Fibroblast of pulmonary artery (primary cell): ENCODE measurements at regions not wholly inside any gene's neighbourhood (a gene's known extent, or its start where the extent isn't known, plus 50 kb on each side); places are given as distances from the start of the nearest gene placed in this dataset.

Experiments
- DNase-seq: peaks from one replicate; pipeline ENCODE4 v3.0.0-alpha.2; 2010; ENCODE audit warnings: low read depth
- H3K4me3 ChIP-seq: replicated peaks from 2 replicates; pipeline ENCODE4 v1.5.1; 2011; ENCODE audit warnings: low read depth, mild to moderate bottlenecking, control low read depth, low read length, moderate library complexity
- TF ChIP-seq, protein P1 (sequence below): IDR thresholded peaks from 2 replicates; pipeline ENCODE4 v1.5.1; 2011; ENCODE audit warnings: mild to moderate bottlenecking, control low read depth, low read length, inconsistent platforms; ENCODE audit errors: missing control alignments

DNA sequence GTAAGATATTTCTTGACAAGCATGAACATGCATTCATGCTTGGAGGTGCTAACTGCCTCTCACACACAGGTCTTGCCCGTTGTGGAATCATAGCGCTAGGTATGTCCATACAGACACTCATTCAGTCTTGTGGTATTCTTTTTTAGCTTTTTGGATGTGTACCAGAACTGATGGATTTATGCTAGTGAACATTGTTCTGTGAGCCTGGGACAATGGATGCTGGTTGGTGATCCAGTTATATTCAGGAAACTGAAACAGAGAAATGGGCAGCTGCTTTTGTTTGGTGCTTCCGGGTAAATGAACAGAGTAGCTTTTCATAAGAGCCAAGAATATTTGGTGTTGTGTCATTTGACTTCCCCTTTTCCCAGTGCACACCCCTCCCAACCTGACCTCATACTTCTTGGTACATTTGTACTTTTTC, 78.9 kb upstream of the SLC4A4 start:
- peak; percentile 16 for DNase-seq
- TF ChIP-seq, protein P1, sequence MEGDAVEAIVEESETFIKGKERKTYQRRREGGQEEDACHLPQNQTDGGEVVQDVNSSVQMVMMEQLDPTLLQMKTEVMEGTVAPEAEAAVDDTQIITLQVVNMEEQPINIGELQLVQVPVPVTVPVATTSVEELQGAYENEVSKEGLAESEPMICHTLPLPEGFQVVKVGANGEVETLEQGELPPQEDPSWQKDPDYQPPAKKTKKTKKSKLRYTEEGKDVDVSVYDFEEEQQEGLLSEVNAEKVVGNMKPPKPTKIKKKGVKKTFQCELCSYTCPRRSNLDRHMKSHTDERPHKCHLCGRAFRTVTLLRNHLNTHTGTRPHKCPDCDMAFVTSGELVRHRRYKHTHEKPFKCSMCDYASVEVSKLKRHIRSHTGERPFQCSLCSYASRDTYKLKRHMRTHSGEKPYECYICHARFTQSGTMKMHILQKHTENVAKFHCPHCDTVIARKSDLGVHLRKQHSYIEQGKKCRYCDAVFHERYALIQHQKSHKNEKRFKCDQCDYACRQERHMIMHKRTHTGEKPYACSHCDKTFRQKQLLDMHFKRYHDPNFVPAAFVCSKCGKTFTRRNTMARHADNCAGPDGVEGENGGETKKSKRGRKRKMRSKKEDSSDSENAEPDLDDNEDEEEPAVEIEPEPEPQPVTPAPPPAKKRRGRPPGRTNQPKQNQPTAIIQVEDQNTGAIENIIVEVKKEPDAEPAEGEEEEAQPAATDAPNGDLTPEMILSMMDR, result no peak
- no peak overlapping the region for H3K4me3 ChIP-seq

DNA sequence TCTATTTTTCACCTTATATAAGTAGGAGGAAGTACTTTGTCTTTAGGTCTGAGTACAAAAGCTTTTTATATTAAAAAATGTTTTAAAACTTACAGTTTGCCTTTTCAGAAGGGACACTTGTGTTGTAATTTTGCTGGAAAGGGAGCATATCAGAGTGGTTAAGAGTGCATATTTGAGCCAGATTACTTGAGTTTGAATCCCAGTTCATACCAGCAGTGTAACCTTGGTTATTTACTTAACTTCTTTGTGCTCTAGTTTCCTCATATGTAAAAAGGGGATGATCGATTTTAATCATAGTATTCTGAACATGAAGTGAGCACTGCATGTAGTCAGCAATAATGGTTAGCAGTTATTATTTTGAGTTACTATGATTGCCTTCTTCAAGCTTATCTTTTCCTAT, 78.3 kb upstream of the SLC4A4 start:
- TF ChIP-seq, protein P1, result no peak
- no peak overlapping the region for H3K4me3 ChIP-seq
- DNase-seq, result no peak

DNA sequence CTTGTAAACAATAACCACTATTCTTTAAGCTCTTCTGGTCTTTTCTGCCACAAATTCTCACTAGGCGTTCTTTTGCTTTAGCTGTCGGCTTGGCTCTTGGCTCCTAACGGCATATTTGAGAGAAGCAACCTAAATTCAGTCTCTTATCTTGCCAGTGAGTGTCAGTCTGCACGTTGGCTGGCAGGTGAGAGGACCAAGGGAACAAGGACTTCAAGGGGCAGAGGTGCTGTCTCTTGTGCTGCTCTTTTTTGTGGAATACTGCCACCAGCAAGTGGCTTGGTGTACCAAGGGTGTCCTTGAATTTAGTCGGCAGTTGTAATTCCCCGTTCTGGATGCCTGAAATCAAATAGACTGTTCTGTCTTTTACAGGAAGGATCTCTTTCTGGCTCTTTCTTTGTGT, 77.8 kb upstream of the SLC4A4 start:
- no peak overlapping the region for H3K4me3 ChIP-seq
- DNase-seq, result no peak
- TF ChIP-seq, protein P1, result no peak

DNA sequence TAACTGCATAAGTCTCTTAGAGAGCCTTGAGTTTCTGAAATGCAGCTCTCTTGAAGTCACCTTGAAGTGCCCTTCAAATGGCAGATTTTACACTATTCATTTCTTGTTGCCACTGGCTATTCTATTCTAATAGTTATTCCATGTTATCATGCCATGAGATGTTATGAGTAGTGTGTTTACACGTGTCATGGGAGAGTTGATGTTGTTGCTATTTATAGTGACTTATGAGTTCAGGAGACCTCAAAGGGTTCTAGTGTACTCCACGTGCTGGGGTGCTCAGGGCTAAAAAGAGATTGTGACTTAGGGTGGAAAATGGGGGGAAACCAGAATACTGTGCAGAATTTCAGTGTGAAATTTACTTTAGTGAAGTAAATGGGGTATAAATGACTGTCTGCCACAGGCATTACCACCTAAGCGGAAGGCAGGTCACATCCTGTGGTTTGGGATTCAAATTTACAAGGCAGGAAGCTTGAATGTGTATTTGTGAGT, 77.1 kb upstream of the SLC4A4 start:
- TF ChIP-seq, protein P1, result no peak
- H3K4me3 ChIP-seq, result no peak overlapping the region
- no peak for DNase-seq

DNA sequence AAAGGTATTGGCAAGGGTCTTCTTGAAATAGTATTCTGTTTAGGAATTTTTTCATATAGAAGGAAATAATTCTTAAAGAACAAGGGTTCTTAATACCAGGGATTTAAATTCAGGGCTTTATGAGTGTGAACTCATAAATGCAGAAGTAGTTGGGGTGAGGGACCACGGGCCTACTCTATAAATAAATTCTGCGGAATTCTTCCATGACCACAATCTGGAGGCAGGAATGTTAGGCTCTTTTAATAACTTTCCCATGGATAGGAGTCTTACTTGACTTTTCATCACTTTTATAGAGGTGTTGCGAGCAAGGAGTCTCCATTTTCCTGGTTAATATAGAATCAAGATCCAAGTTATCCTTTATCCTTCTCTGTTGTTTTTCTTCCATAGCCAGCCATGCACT, 76.7 kb upstream of the SLC4A4 start:
- TF ChIP-seq, protein P1, result no peak
- no peak overlapping the region for H3K4me3 ChIP-seq
- no peak for DNase-seq

DNA sequence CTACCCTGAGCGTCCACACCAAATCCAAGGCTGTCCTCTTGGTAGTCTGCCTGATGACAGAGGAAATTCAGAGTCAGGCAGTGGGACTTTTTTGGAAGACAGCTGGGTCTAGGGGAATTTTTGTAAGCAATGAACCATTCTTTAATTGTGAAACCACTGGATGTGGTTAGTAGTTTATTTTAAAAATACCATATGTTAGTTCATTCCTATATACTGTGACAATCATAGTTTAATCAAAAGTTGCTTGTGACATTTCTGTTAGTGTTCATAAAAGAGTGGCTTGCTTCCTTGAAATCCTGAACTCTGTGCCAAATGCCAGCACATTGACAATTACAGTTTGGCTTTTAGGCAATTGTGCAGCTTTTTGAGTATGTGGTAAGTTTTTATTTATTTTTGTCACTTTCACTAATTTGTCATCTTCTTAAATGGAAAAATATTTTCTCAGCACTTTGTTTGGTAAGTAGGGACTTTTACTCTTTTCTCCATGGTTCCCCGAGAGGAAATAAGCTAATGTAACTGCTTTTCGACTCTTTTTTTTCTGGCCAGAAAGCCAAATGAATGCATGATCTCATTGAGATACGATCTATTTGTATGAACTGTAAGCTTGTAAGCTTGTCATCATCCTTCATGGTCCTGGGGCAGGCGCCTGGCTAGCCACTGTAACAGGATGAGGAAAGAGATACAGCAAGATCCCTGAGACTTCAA, 72.6 kb upstream of the SLC4A4 start:
- no peak overlapping the region for H3K4me3 ChIP-seq
- DNase-seq, result peak; percentile 38
- TF ChIP-seq, protein P1, result no peak

DNA sequence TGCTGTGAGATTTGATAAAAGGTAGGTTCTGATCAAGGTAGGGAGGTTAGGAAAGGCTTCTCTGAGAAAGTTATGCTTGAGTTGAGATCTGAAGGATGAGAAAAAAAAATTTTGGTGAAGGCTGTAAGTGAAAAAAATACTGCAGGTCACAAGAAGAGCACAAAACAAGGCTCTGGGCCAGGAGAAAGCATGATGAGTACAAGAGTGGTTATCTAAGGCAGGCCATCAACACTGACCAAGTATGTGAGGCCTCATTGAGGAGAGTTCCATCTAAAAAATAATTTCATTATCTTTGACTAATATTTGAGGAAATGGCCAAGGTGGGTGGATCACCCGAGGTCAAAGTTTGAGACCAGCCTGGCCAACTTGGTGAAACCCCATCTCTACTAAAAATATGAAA, 71.6 kb upstream of the SLC4A4 start:
- no peak for DNase-seq
- TF ChIP-seq, protein P1, result no peak
- H3K4me3 ChIP-seq, result no peak overlapping the region
